Superior temporal gyrus (tissue), 1 donor: ENCODE measurements at regions not wholly inside any gene's neighbourhood (a gene's known extent, or its start where the extent isn't known, plus 50 kb on each side); places are given as distances from the start of the nearest gene placed in this dataset.
"Not testable (repeated sequence)": the region's sequence is repeated elsewhere in the genome, so short reads cannot be mapped to it uniquely, and the experiment has no call there.

Experiments used
- DNase-seq: peaks from one replicate; pipeline ENCODE4 v3.0.0-alpha.2; 2016; ENCODE audit errors: extremely low spot score

GRCh38 chr2:122061206-122061605 lies 305.8 kb downstream of the TSN start:
- DNase-seq, result no peak

GRCh38 chr2:122061831-122062230 lies 306.4 kb downstream of the TSN start:
- no peak for DNase-seq

- no peak for DNase-seq
Measured at GRCh38 chr2:122062506-122062905, 307.1 kb downstream of the TSN start.

GRCh38 chr2:122063716-122064115 lies 308.3 kb downstream of the TSN start:
- no peak for DNase-seq

GRCh38 chr2:122070241-122070731 lies 314.8 kb downstream of the TSN start:
- no peak for DNase-seq

- no peak for DNase-seq
Measured at GRCh38 chr2:122072666-122073065, 317.2 kb downstream of the TSN start.

GRCh38 chr2:122074201-122074600 lies 318.8 kb downstream of the TSN start:
- DNase-seq, result no peak

GRCh38 chr2:122075381-122075780 lies 319.9 kb downstream of the TSN start:
- no peak for DNase-seq

GRCh38 chr2:122077114-122077513 lies 321.7 kb downstream of the TSN start:
- no peak for DNase-seq

- DNase-seq, result no peak
Measured at GRCh38 chr2:122077771-122078170, 322.3 kb downstream of the TSN start.

GRCh38 chr2:122078451-122078850 lies 323.0 kb downstream of the TSN start:
- DNase-seq, result no peak

- no peak for DNase-seq
Measured at GRCh38 chr2:122079844-122080243, 324.4 kb downstream of the TSN start.

- no peak for DNase-seq
Measured at GRCh38 chr2:122080316-122080715, 324.9 kb downstream of the TSN start.

- DNase-seq, result no peak
Measured at GRCh38 chr2:122080871-122081270, 325.4 kb downstream of the TSN start.

- DNase-seq, result no peak
Measured at GRCh38 chr2:122081751-122082150, 326.3 kb downstream of the TSN start.

GRCh38 chr2:122083256-122084048 lies 328.0 kb downstream of the TSN start:
- DNase-seq, result no peak

- DNase-seq, result not testable (repeated sequence)
Measured at GRCh38 chr2:122085672-122086071, 330.2 kb downstream of the TSN start.

- no peak for DNase-seq
Measured at GRCh38 chr2:122094557-122094956, 339.1 kb downstream of the TSN start.

- DNase-seq, result no peak
Measured at GRCh38 chr2:122096761-122097160, 341.3 kb downstream of the TSN start.

GRCh38 chr2:122098306-122098705 lies 342.9 kb downstream of the TSN start:
- DNase-seq, result no peak

GRCh38 chr2:122100346-122100745 lies 344.9 kb downstream of the TSN start:
- no peak for DNase-seq

GRCh38 chr2:122100756-122101155 lies 345.3 kb downstream of the TSN start:
- DNase-seq, result no peak

GRCh38 chr2:122101319-122101718 lies 345.9 kb downstream of the TSN start:
- DNase-seq, result no peak
